A549 (cell line): ENCODE measurements at regions not wholly inside any gene's neighbourhood (a gene's known extent, or its start where the extent isn't known, plus 50 kb on each side); places are given as distances from the start of the nearest gene placed in this dataset.

Experiments
- ATAC-seq, 2 experiments: fragments of 200-7000 bp in 1 of 2; fragments of >200 bp in 1 of 2; cut with Nextera tagmentation in 1 of 2; cut with Tn5 transposase in 1 of 2; 3 replicates each; pipeline versions ENCODE4 v1.8.0 to v1.9.1; 2018 to 2020; ENCODE audit warnings: mild to moderate bottlenecking in 1 of 2, moderate library complexity in 1 of 2
- CTCF ChIA-PET: fragments of 300-600 bp; sonication (Branson Sonifier 250); formaldehyde crosslinking; extraction: SDS; loops from one replicate; lab custom pipeline; 2021; ENCODE audit warnings: antibody characterized with exemption, inconsistent platforms; lab: Yijun Ruan, JAX
- POLR2A ChIA-PET: fragments of 350-600 bp; formaldehyde crosslinking; extraction: SDS; loops from one replicate; lab custom pipeline; 2021; ENCODE audit warnings: antibody characterized with exemption, inconsistent platforms; lab: Yijun Ruan, JAX
- DNase-seq, 2 experiments: peaks; one replicate each; pipeline versions ENCODE4 v3.0.0 to v3.0.0-alpha.2; 2011 to 2016; ENCODE audit warnings: low read depth in 1 of 2, low spot score in 1 of 2
- FAIRE-seq: peaks from 2 replicates; lab custom pipeline; 2011; peaks lifted over from hg19 to GRCh38; lab: Jason Lieb, UNC
- H3K27ac ChIP-seq, 2 experiments: fragments of >200 bp; sonication (Bioruptor Twin); formaldehyde crosslinking; 3 replicates each; pipeline ENCODE4 v1.5.1; 2016 to 2017
- H3K4me1 ChIP-seq: fragments of >200 bp; sonication (Bioruptor Twin); formaldehyde crosslinking; 3 replicates; pipeline ENCODE4 v1.6.1; 2016
- H3K4me2 ChIP-seq: fragments of >200 bp; sonication (Bioruptor Twin); formaldehyde crosslinking; 3 replicates; pipeline ENCODE4 v1.6.1; 2016
- H3K4me3 ChIP-seq: fragments of >200 bp; sonication (Bioruptor Twin); formaldehyde crosslinking; 3 replicates; pipeline ENCODE4 v1.5.1; 2016
- H3K9me3 ChIP-seq: fragments of >200 bp; sonication (Bioruptor Twin); formaldehyde crosslinking; 3 replicates; pipeline ENCODE4 v1.6.1; 2016
- CBX2 ChIP-seq: fragments of 200-600 bp; sonication (generic); IDR thresholded peaks from 2 replicates; pipeline ENCODE4 v1.6.1; 2016; ENCODE audit warnings: low read depth, mild to moderate bottlenecking, borderline replicate concordance
- CBX8 ChIP-seq: fragments of 200-600 bp; sonication (generic); IDR thresholded peaks from 2 replicates; pipeline ENCODE4 v1.6.1; 2016
- CEBPB ChIP-seq, 2 experiments: fragments of >200 bp in 1 of 2; sonication (Bioruptor Twin) in 1 of 2; formaldehyde crosslinking in 1 of 2; IDR thresholded peaks; 2 replicates each; pipeline ENCODE4 v1.6.1; 2012 to 2016
- CHD4 ChIP-seq: fragments of 200-600 bp; sonication (generic); IDR thresholded peaks from 2 replicates; pipeline ENCODE4 v1.6.1; 2016; ENCODE audit warnings: antibody characterized with exemption, mild to moderate bottlenecking, borderline replicate concordance
- EHMT2 ChIP-seq: fragments of 200-600 bp; sonication (generic); IDR thresholded peaks from 2 replicates; pipeline ENCODE4 v1.6.1; 2016; ENCODE audit warnings: antibody characterized with exemption, low read depth, mild to moderate bottlenecking, moderate library complexity
- FOSL2 ChIP-seq, 2 experiments: fragments of 450-650 bp in 1 of 2; fragments of >200 bp in 1 of 2; sonication (Bioruptor Twin) in 1 of 2; formaldehyde crosslinking; IDR thresholded peaks; 2 replicates each; pipeline versions ENCODE4 v1.5.0 to v1.6.1; 2016 to 2020; ENCODE audit warnings: mild to moderate bottlenecking in 1 of 2, moderate library complexity in 1 of 2
- FOXS1 ChIP-seq: fragments of 250-450 bp; sonication (Bioruptor Pico); IDR thresholded peaks from 2 replicates; pipeline ENCODE4 v1.5.0; 2020; ENCODE audit warnings: mild to moderate bottlenecking, moderate library complexity
- HDAC2 ChIP-seq: fragments of 200-600 bp; sonication (generic); IDR thresholded peaks from 2 replicates; pipeline ENCODE4 v1.6.1; 2016
- HOXB13 ChIP-seq: fragments of 250-450 bp; sonication (Bioruptor Pico); IDR thresholded peaks from 2 replicates; pipeline ENCODE4 v1.5.0; 2020; ENCODE audit warnings: low read depth, mild to moderate bottlenecking, moderate library complexity
- HOXB5 ChIP-seq: fragments of 250-450 bp; sonication (Bioruptor Pico); IDR thresholded peaks from 2 replicates; pipeline ENCODE4 v1.5.0; 2020; ENCODE audit warnings: mild to moderate bottlenecking, moderate library complexity
- JUNB ChIP-seq: fragments of >200 bp; sonication (Bioruptor Twin); formaldehyde crosslinking; IDR thresholded peaks from 2 replicates; pipeline ENCODE4 v1.6.1; 2016
- KDM5A ChIP-seq: fragments of 200-600 bp; sonication (generic); IDR thresholded peaks from 2 replicates; pipeline ENCODE4 v1.6.1; 2016; ENCODE audit warnings: antibody characterized with exemption, mild to moderate bottlenecking
- PHF8 ChIP-seq: fragments of 200-600 bp; sonication (generic); IDR thresholded peaks from 2 replicates; pipeline ENCODE4 v1.6.1; 2016; ENCODE audit warnings: low read depth, mild to moderate bottlenecking, antibody characterized with exemption, moderate library complexity, borderline replicate concordance
- POLR2AphosphoS2 ChIP-seq: conservative IDR thresholded peaks from 2 replicates; pipeline ENCODE4 v1.6.1; 2012; ENCODE audit warnings: low read length, improper control_type of control experiment, inconsistent platforms
- RFX5 ChIP-seq: fragments of 450-650 bp; IDR thresholded peaks from 2 replicates; pipeline ENCODE4 v1.7.1; 2014; ENCODE audit warnings: antibody characterized with exemption, mild to moderate bottlenecking, moderate library complexity
- SMC3 ChIP-seq: fragments of >200 bp; sonication (Bioruptor Twin); formaldehyde crosslinking; IDR thresholded peaks from 3 replicates; pipeline ENCODE4 v1.6.1; 2018; ENCODE audit warnings: inconsistent platforms
- SREBF2 ChIP-seq: fragments of 450-650 bp; IDR thresholded peaks from 2 replicates; pipeline ENCODE4 v1.6.1; 2014; ENCODE audit warnings: mild to moderate bottlenecking, moderate library complexity
- TP53 ChIP-seq: fragments of 250-450 bp; sonication (Bioruptor Pico); IDR thresholded peaks from 2 replicates; pipeline ENCODE4 v1.5.0; 2021; ENCODE audit warnings: mild to moderate bottlenecking, moderate library complexity
- ZNF302 ChIP-seq: fragments of 250-450 bp; sonication (Bioruptor Pico); IDR thresholded peaks from 2 replicates; pipeline ENCODE4 v1.9.0; 2021; ENCODE audit warnings: inconsistent platforms, mild to moderate bottlenecking, moderate library complexity
- ZSCAN20 ChIP-seq: fragments of 250-450 bp; sonication (Bioruptor Pico); IDR thresholded peaks from 2 replicates; pipeline ENCODE4 v1.8.0; 2022; ENCODE audit warnings: mild to moderate bottlenecking, moderate library complexity
- WGBS: methylation state at CpG from one replicate; pipeline ENCODE4 v1.1.6; 2017; ENCODE audit errors: missing lambda C conversion rate; 5-methylcytosine and 5-hydroxymethylcytosine counted together
- TF ChIP-seq, protein P1 (sequence below): fragments of 450-650 bp; IDR thresholded peaks from 2 replicates; pipeline ENCODE4 v1.6.1; 2014; ENCODE audit warnings: antibody characterized with exemption
- TF ChIP-seq, protein P2 (sequence below): fragments of >200 bp; sonication (Bioruptor Twin); formaldehyde crosslinking; IDR thresholded peaks from 3 replicates; pipeline ENCODE4 v1.6.1; 2016
- TF ChIP-seq, protein P3 (sequence below): fragments of 200-600 bp; sonication (generic); IDR thresholded peaks from 2 replicates; pipeline ENCODE4 v1.6.1; 2016; ENCODE audit warnings: antibody characterized with exemption, mild to moderate bottlenecking, moderate library complexity
- TF ChIP-seq, protein P4 (sequence below): fragments of 250-450 bp; sonication (Bioruptor Pico); IDR thresholded peaks from 2 replicates; pipeline ENCODE4 v1.5.0; 2021; ENCODE audit warnings: mild to moderate bottlenecking, moderate library complexity, borderline replicate concordance
- TF ChIP-seq, protein P5 (sequence below): fragments of >200 bp; sonication (Bioruptor Twin); formaldehyde crosslinking; IDR thresholded peaks from 3 replicates; pipeline ENCODE4 v1.5.1; 2016

DNA sequence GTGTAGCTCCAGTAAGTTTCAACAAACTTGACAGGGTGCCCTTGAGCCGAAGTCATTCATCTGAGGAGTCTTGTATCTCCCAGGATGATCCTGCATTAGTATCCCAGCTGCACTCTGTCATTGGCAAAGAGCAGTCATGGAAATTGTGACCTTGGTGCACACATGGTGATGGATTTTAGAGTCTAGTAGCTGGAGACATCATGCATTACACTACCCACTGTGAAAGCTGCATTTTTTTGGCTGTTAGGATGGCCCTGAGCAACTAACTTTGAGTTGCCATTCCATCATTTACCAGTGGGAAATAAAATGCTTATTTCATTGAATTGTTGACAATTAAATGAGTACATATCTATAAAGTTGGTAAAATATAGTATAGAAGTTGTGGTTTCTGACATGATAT is 552.6 kb upstream of the CBLB start:
- ChIA-PET POLR2A (no interaction called here), CTCF (no interaction called here)
- Histone ChIP-seq H3K27ac (no peak overlapping the region), H3K4me1 (peaks cover 10% of the 10 kb centered on the region; the same call in 2 of the 3 replicates), H3K4me2 (no peak overlapping the region), H3K9me3 (no peaks in the 10 kb centered on the region), H3K4me3 (no peak overlapping the region)
- TF ChIP-seq HOXB5 (no peak), ZNF302 (CRISPR knock-in tag) (no peak), RFX5 (no peak), EHMT2 (no peak), SMC3 (no peak), FOSL2 (IDR thresholded peaks at IDR 0.05) (no peak), FOSL2 (CRISPR knock-in tag; IDR thresholded peaks at IDR 0.05) (no peak), KDM5A (no peak), CBX2 (no peak), PHF8 (no peak), CEBPB (IDR thresholded peaks at IDR 0.05) (no peak), FOXS1 (CRISPR knock-in tag) (no peak)
- TF ChIP-seq, protein P1, sequence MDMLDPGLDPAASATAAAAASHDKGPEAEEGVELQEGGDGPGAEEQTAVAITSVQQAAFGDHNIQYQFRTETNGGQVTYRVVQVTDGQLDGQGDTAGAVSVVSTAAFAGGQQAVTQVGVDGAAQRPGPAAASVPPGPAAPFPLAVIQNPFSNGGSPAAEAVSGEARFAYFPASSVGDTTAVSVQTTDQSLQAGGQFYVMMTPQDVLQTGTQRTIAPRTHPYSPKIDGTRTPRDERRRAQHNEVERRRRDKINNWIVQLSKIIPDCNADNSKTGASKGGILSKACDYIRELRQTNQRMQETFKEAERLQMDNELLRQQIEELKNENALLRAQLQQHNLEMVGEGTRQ, result no peak
- TF ChIP-seq, protein P2, sequence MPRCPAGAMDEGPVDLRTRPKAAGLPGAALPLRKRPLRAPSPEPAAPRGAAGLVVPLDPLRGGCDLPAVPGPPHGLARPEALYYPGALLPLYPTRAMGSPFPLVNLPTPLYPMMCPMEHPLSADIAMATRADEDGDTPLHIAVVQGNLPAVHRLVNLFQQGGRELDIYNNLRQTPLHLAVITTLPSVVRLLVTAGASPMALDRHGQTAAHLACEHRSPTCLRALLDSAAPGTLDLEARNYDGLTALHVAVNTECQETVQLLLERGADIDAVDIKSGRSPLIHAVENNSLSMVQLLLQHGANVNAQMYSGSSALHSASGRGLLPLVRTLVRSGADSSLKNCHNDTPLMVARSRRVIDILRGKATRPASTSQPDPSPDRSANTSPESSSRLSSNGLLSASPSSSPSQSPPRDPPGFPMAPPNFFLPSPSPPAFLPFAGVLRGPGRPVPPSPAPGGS, result no peak
- TF ChIP-seq, protein P3, sequence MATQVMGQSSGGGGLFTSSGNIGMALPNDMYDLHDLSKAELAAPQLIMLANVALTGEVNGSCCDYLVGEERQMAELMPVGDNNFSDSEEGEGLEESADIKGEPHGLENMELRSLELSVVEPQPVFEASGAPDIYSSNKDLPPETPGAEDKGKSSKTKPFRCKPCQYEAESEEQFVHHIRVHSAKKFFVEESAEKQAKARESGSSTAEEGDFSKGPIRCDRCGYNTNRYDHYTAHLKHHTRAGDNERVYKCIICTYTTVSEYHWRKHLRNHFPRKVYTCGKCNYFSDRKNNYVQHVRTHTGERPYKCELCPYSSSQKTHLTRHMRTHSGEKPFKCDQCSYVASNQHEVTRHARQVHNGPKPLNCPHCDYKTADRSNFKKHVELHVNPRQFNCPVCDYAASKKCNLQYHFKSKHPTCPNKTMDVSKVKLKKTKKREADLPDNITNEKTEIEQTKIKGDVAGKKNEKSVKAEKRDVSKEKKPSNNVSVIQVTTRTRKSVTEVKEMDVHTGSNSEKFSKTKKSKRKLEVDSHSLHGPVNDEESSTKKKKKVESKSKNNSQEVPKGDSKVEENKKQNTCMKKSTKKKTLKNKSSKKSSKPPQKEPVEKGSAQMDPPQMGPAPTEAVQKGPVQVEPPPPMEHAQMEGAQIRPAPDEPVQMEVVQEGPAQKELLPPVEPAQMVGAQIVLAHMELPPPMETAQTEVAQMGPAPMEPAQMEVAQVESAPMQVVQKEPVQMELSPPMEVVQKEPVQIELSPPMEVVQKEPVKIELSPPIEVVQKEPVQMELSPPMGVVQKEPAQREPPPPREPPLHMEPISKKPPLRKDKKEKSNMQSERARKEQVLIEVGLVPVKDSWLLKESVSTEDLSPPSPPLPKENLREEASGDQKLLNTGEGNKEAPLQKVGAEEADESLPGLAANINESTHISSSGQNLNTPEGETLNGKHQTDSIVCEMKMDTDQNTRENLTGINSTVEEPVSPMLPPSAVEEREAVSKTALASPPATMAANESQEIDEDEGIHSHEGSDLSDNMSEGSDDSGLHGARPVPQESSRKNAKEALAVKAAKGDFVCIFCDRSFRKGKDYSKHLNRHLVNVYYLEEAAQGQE, result no peak
- TF ChIP-seq, protein P4, sequence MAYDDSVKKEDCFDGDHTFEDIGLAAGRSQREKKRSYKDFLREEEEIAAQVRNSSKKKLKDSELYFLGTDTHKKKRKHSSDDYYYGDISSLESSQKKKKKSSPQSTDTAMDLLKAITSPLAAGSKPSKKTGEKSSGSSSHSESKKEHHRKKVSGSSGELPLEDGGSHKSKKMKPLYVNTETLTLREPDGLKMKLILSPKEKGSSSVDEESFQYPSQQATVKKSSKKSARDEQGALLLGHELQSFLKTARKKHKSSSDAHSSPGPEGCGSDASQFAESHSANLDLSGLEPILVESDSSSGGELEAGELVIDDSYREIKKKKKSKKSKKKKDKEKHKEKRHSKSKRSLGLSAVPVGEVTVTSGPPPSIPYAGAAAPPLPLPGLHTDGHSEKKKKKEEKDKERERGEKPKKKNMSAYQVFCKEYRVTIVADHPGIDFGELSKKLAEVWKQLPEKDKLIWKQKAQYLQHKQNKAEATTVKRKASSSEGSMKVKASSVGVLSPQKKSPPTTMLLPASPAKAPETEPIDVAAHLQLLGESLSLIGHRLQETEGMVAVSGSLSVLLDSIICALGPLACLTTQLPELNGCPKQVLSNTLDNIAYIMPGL (CRISPR knock-in tag), result no peak
- ATAC-seq (no peak), DNase-seq (no peak), FAIRE-seq (no peak)
- 43% methylated on average over 1 of the region's 1 CpG for whole genome bisulfite sequencing

DNA sequence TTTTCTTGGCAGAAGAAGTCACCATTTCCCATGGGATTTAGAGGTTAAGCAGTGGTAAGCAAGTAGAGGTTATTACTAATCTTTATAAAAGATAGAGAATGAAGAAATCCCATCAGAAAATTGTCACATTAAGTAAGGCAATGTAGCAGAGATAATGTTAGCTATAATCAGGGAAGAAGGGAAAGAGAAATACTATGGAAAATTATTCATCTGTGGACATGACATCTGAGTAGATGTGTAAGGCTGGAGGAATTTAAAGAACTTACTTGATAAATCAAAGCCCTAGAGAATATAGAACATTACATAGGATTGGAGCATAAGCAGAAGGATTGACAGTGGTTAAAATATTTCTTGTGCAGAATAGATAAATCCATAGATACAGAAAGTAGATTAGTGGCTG is 553.1 kb upstream of the CBLB start:
- POLR2A ChIA-PET, result no interaction called here
- FAIRE-seq, result no peak
- H3K9me3 ChIP-seq, result no peaks in the 10 kb centered on the region
- H3K4me3 ChIP-seq, result no peak overlapping the region
- TF ChIP-seq FOXS1 (CRISPR knock-in tag), result no peak
- no peak for TF ChIP-seq ZSCAN20 (CRISPR knock-in tag)
- no peak for TF ChIP-seq CHD4
- TF ChIP-seq FOSL2 (IDR thresholded peaks at IDR 0.05), result no peak
- TF ChIP-seq FOSL2 (CRISPR knock-in tag; IDR thresholded peaks at IDR 0.05), result no peak
- TF ChIP-seq, protein P1, result no peak
- no peak for TF ChIP-seq HOXB13
- no peak for TF ChIP-seq HOXB5
- no peak for TF ChIP-seq TP53 (CRISPR knock-in tag)
- TF ChIP-seq, protein P5, sequence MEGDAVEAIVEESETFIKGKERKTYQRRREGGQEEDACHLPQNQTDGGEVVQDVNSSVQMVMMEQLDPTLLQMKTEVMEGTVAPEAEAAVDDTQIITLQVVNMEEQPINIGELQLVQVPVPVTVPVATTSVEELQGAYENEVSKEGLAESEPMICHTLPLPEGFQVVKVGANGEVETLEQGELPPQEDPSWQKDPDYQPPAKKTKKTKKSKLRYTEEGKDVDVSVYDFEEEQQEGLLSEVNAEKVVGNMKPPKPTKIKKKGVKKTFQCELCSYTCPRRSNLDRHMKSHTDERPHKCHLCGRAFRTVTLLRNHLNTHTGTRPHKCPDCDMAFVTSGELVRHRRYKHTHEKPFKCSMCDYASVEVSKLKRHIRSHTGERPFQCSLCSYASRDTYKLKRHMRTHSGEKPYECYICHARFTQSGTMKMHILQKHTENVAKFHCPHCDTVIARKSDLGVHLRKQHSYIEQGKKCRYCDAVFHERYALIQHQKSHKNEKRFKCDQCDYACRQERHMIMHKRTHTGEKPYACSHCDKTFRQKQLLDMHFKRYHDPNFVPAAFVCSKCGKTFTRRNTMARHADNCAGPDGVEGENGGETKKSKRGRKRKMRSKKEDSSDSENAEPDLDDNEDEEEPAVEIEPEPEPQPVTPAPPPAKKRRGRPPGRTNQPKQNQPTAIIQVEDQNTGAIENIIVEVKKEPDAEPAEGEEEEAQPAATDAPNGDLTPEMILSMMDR, result no peak
- no peak for TF ChIP-seq POLR2AphosphoS2
- no peak for TF ChIP-seq SREBF2
- TF ChIP-seq CBX2, result no peak
- no peak for TF ChIP-seq JUNB
- no peak for TF ChIP-seq HDAC2
- no peak for TF ChIP-seq CBX8
- TF ChIP-seq, all 56 proteins: peak for 0
- Histone ChIP-seq H3K4me2 (no peak overlapping the region), H3K27ac (no peak overlapping the region), H3K4me1 (peaks cover 10% of the 10 kb centered on the region; the same call in 2 of the 3 replicates)
- DNase-seq, result no peak
- CTCF ChIA-PET, result no interaction called here
- no peak for ATAC-seq
